Stimulated activated CD8-positive, alpha-beta memory T cell treated with anti-CD3 and anti-CD28 coated beads, Interleukin-7, amount 100 ng/mL, for 1 hour (primary cell): ENCODE measurements at regions not wholly inside any gene's neighbourhood (a gene's known extent, or its start where the extent isn't known, plus 50 kb on each side); places are given as distances from the start of the nearest gene placed in this dataset.
"Not testable (repeated sequence)": the region's sequence is repeated elsewhere in the genome, so short reads cannot be mapped to it uniquely, and the experiment has no call there.

Experiments used
- DNase-seq, 2 donors: peaks; one replicate each; pipeline ENCODE4 v3.0.0-alpha.2; 2020; ENCODE audit warnings: low read depth in 2 of 2

GRCh38 chrX:140065961-140066662 lies 100.8 kb upstream of the CXorf66 start:
- DNase-seq: no peak

GRCh38 chrX:140064993-140065392 lies 99.7 kb upstream of the CXorf66 start:
- DNase-seq: no peak

GRCh38 chrX:140057001-140057411 lies 91.7 kb upstream of the CXorf66 start:
- peak; percentile 1 to 13 for DNase-seq

- DNase-seq: no peak
Observed at GRCh38 chrX:140053846-140054245, 88.5 kb upstream of the CXorf66 start.

- no peak for DNase-seq
Observed at GRCh38 chrX:140050906-140051305, 85.6 kb upstream of the CXorf66 start.

GRCh38 chrX:140040386-140040785 lies 75.1 kb upstream of the CXorf66 start:
- no peak for DNase-seq

- no peak for DNase-seq
Observed at GRCh38 chrX:140038842-140039241, 73.5 kb upstream of the CXorf66 start.

GRCh38 chrX:140034916-140035315 lies 69.6 kb upstream of the CXorf66 start:
- no peak for DNase-seq

- DNase-seq: no peak
Observed at GRCh38 chrX:140022482-140022881, 57.2 kb upstream of the CXorf66 start.

- DNase-seq: not testable (repeated sequence)
Observed at GRCh38 chrX:140019134-140019533, 53.8 kb upstream of the CXorf66 start.
